ENCODE measurements at regions not wholly inside any gene's neighbourhood (a gene's known extent, or its start where the extent isn't known, plus 50 kb on each side); places are given as distances from the start of the nearest gene placed in this dataset.

DNA sequence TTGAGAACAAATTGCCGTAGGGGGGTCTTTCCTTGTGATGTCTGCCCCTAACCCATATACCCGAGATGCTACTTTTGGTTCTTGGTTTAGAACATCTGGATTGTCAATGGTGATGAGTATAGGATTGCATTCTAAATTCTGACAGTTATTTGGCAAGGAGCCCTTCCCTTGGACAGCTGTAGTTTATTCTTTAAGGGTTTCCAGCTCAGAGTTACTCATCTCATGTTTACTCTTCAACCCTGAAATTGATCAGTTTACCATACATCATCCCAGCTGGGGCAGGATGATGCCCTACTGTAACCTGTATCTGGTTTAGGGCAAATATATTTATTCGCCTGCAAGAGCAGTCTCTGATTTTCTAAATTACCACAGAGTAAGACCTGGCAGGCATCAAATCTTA, 85.7 kb upstream of the XCR1 start:
- DNase-seq: no peak

DNA sequence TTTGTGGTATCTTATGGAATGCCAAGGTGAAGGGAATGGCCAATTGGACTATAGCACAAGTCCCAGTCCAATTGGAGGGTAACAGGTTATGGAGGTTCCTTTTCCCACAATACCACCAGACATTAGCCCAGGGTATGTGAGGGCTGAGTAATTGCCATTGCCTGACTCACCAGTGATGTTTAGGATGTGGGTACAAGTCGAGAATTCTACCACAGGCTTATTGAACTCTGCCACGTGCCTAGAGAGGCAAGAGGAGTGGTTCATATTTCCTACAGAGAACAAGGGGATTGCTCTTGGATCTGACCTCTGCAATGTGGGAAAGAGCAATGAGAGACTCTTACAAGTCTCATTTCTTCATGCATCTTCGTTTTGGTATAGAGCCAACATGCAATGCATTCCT, 85.0 kb upstream of the XCR1 start:
- DNase-seq: no peak

DNA sequence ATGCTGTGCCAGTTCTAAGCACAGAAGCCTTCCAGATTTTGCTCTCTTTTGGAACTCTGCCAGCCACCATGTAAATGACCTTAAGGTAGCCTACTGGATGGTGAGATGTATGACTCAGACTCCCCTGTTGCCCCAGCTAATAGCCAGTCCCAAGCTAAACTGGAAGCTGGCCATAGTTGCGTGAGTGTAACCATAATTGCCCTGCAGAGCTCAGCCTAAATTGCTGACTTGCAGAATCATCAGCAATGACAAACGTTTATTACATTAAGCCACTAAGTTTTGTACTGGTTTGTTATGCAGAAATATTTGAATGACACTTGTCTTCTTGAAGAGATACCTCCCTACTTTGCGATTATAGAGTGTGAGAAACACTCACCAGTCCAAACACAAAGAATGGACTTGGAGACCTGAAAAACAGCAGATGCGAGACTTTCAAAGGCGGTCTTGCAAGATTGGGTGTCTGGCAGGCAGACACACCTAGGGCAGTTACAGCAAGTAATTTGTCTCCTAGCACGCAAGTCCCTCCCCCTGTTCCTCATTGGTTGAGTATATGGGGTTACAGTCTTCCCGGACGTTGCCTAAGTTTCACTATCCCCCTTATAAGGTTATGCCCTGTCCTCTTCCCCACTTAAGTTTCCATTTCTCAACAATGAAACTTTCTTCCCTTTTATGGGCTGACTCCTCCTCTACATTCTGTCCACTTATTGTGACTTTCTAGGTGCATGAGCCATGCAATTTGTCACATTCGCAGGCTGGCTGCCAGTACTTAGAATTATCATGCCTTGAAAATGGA, 83.6 kb upstream of the XCR1 start:
- DNase-seq: no peak

DNA sequence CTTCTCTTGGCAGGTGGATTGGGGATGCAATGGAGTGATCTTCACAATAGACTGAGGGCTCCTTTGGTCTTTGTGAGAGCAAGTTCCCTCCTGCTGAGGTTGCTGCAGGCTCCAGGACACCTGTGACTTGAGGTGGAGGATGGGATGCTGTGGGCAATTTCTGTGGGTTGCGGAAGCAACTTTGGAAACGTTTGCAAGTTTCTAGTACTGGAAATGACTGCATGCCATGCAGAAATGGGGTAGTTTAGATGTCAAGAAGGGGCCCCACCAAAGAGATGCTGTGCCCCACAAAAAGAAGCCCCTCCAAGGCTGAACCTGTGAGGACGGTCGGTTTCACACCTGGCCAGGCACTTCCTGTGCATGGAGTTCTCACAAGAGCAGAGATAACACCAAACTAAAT, 80.4 kb upstream of the XCR1 start:
- no peak for DNase-seq

DNA sequence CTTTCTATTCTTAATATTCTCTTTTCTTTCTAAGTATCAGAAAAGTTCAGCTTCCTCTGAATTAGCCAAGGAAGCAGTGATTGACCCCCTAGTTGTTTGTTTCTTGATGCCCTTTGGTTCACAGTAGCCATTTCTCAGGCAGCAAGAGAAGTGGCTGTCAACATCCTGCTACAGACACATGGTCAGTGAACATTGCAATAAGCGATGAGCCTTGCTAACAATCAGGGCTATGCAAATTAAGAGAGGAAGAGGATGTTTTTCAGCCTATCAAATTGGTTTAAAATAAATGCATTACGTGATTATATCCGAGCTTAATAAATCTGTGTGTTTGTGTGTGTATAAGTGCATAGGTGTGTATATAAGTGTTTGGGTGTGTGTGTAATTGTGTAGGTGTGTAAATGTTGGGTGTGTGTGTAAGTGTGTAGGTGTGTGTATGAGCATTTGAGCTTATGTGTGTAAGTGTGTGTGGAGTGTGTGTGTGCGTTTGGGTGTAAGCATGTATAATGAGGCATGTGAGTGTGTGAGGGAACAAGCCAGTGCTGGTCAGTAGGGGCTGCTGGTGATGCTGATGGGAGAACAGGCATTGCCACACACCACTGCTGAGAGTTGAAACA, 78.1 kb upstream of the XCR1 start:
- no peak for DNase-seq

DNA sequence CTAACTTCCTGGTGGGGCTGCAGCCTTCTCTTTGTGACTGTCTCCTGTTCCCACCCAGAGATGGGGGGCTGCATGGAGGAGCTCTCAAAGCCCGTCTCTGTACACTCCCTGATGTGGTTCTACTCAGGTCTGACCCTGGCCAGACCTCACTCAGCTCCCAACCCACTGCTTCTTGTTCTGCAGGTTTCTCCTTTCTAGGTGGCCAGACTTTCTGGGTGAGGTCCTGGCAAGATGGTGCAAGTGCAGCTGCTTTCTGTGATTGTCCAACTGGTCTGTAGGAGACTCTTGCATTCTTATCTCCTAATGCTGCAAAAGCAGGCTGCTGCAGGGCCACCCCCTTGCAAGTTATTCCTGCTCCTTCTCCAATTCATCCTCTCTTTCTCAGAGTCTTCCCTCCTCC, 77.4 kb upstream of the XCR1 start:
- no peak for DNase-seq

DNA sequence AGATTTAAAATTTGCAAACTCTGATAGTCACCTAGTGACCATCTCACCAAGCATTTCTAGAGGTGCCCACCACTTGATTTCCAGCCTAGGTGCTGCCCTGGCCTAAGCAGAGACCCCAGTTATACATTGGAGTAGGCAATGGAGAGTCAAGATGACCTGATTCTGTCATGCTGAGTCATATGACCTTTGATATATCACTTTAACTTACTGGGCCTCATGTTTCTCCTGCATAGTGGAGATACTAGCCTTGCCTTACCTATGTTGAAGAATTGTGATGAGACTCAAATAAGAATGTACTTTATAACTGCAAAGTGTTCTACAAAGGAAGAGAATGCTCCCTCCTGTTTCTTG, 75.5 kb upstream of the XCR1 start:
- DNase-seq: no peak

DNA sequence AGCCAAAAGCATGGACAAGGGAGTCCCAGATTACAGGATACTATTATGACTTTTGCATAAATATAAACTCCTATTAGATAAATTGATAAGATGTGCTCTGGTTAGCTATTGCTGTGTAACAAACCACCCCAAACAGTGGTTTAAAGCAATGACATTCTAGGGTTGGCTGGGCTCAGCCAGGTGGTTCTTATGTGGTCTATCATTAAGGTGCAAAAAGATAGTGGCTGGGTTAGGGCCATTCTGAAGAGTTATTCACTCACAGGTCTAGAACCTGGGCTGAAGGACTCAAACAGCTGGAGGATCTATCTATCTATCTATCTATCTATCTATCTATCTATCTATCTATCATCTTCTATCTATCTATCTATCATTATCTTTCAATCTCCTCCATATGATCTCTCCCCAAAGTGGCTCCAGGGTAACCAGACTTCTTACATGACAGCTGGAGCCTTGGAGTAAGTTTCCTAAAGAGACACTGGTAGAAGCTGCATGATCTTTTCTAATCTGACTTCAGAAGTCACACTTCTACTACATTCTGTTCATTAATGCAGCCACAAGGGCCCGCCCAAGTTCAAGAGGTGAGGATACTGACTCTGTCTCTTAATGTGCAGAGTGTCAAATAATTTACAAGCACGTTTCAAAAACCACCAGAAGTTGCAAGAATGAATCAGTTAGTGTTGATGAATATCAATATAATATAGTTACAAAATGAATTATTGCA, 74.9 kb upstream of the XCR1 start:
- DNase-seq: no peak

DNA sequence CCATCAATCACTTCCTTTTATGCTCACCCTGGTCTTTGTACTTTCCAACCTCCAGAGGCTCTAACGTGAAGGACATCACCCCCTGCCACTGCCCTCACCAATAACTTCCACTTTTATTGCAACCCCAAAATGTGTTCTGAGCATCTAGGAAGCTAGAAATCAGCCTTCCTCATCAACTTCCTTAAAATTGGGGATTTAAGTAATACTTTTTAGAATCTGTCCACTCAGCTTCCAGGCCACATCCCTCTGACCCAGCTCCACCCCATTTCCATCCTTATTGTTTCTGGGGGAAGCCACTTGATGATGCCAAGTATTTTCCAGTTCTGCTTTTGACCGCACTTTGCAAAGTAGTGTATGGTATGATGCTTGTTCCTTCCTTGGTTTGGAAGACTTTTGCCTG, 73.5 kb upstream of the XCR1 start:
- no peak for DNase-seq

DNA sequence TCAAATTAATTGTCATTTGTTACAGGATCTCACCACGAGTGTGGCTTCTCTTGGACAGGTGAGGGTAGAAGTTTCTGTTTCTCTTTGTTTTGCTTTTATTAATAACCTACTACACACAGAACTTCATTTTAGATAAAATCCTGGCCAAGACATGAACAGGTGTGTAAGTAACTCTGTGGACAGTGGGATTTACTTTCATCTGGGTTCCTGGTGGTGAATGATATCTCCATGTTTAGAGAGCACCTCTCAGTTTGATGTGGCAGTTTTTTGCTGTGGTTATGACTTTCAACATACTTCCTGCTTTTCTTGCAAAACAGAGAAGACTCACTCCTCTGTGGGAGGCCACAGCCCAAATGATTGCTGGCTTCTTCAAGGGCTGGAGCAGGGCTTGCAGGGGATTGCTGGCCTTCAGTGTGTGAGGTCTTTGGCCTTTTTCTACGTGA, 71.1 kb upstream of the XCR1 start:
- peak; percentile 14 for DNase-seq

DNA sequence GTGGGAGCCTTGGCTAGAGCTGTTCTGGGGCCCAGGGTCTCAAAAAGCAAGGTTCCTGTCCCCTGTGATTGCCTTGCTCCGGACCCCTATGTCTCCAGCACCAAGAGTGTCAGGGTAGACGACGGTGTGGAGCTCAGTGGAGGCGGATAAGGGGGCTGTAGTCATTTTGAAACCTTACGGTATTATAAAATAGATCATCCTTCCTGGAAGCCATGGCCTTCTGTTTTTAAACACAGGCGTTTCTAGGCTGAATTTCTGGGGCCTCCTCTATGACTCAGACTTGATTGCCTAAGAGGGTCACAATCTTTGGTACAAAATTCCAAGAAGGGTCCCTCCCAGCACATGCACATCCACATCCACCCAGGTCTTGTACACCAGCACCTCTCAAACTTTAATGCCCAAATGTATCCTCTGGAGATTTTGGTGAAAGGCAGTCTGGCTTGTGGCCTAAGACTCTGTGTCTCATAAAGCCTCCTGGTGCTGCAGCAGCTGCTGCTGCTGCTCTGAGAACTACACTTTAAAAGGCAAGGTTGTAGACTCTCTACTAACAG, 70.5 kb upstream of the XCR1 start:
- DNase-seq: peak; percentile 34

DNA sequence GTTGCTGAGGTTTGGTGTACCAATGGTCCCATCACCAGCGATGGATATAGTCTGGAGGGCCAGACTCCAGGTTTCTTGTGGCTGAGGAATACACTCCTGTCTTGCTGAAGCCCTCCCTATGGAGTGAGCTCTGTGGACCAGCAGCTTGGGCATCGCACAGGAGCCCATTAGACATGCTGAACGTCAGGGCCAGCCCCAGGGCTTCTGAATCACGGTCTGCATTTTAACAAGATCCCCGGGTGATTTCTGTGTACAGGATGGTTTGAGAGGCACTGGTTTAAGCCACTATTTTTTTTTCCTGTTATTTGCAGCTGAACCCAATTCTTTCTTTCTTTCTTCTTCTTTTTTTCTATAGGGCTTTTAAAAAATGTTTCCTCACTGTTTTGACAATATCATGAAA, 69.5 kb upstream of the XCR1 start:
- DNase-seq: no peak

DNA sequence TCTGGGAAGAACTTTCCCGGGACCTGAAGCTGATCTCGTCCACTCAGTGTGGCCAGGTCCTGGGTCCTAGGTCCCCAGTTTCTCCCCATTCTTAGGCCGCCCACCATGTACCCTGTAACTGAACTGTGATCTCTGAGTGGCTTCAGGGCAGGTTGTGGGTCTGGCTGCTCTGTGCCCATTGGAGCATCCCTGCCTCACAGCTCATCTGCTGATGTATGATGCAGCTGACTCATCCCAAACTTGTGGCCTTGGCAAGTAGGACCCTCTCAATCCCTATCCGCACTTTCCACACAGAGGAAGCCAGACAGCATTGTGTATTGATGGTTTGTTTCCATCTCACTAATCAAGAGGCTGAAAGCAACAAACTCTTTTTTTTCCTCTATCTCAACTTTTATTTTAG, 69.1 kb upstream of the XCR1 start:
- no peak for DNase-seq

DNA sequence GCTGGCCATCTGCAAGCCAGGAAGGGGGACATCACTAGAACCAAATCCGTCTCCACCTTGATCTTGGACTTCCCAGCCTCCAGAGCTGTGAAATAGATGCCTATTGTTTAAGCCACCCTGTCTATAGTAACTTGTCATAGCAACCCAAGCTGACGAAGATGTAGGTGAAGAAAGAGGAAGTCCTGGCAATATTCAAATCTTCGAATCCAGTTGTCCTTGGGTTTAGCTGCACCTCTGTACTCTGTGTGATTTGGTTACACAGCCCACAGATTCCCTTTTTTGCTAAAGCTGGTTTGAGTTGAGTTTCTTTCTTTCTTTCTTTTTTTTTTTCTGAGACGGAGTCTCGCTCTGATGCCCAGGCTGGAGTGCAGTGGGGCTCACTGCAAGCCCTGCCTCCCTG, 68.0 kb upstream of the XCR1 start:
- DNase-seq: no peak

DNA sequence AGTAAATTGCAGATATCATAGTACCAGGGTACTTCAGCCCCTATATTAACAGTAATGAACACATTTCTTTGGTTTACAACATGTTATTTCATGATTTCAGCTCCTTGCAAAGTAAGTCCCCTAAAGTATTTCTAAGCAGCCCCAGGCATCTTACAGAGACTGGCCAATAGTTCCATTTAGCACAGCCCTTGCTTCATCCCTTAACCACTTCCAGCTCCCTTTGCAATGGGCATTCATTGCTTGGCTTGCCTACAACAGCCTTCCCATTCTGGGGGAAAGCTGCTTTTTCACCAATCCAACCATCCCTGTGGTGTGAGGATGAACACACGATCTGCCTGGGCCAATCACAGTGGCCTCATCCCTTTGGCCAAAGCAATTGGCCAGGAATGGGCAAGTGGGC, 67.2 kb upstream of the XCR1 start:
- DNase-seq: no peak

DNA sequence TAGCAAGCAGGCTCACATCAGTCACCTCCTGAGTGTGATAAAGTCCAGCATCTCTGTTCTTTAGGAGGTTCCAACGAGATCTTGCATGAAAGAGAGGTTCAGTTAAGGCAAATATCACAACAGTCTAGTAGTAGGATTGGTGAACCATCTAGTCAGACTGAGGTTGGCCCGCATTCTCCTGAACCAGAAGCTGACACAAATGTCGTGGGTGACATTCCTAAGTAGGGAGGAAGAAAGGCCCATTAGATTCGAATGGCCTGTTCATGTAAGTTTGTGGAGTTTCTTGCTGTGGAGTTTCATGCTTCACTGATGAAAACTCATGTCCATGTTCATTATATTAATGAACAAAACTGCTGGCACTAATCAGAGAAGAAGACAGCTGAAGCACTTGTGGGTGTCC, 66.7 kb upstream of the XCR1 start:
- no peak for DNase-seq

DNA sequence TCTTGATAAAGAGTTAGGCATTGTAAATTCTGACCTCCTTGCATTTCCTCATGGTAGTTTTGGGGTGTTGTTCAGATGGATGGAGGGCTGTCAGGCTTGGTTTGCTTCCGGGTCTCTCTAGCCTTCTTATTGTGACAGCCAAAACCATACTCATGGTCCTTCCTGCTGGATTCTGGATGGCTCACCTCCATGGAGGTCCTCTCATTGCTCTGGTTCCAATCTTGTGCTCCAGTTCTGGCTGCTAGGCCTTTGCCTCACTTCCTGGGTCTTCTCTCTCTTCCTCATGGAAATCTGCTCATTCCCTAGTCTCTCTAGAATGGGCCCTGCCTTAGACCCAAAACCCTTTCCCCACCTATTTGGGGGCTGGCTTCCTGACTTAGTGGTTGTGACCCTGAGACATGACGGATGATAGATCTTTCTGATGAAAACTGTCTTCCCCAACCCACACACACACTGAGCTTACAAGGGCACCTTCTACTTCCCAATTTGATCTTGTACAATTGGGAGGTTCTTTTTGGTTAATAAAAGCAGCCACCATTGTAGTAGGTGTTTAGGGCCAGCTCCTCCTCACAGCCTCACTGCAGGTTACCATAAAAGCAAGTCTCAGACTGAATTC, 66.2 kb upstream of the XCR1 start:
- no peak for DNase-seq

DNA sequence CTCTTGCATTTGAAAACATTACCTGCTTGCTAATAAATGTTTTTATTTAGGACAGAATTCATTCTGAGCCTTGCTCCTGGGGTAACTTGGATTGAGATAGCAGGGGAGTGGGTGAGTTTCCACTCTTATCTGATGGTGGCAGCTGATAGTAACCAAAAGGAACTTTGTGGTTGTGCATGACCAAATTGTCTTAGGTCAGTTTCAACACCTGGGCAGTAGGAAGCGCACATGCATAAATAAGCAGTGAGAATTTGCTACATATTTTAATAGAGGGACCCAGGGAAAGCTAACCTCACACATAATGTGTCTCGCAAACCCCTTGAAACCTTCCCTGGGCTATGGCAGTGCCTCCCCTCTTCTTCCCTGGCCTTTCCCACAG, 65.4 kb upstream of the XCR1 start:
- DNase-seq: no peak

DNA sequence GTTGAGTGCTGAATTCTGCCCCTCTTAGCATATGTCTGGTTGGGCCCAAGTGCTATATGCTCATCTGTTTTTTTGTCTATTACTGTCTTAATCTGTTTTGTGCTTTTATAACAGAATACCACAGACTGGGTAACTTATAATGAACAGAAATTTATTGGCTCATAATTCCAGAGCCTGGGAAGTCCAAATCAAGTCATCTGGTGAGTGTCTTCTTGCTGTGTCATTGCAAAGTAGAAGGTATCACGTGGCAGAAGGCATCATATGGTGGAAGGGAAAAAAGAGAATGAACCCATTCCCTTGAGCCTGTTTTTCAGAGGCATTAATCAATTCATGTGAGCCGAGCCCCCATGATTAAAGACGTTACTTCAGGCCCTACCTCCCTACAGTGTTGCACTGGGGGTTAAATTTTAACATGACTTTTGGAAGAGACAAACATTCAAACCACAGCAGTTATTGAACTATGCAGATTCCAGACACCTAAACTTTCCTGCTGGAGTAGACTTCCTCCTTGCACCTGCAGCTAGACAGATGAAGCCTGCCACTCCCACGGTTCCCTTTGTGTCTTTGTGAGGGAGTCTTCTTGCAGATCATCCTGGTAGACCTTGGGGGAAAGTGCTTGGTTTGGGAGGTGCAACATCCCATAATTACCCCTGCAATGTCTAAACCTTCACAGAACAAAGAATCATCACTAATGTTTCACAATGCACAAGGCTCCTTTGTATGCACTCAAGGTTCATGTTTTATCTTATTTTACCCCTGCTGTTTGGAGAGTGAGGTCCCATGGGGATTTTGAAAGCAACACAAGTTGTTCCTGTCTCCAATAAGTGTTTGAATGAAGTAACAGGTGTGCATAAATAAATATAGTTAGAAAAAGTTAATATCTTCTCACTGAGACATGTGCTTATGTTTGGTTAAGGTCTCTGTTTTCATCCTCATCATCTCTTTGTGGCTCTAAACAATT, 64.7 kb upstream of the XCR1 start:
- DNase-seq: no peak

DNA sequence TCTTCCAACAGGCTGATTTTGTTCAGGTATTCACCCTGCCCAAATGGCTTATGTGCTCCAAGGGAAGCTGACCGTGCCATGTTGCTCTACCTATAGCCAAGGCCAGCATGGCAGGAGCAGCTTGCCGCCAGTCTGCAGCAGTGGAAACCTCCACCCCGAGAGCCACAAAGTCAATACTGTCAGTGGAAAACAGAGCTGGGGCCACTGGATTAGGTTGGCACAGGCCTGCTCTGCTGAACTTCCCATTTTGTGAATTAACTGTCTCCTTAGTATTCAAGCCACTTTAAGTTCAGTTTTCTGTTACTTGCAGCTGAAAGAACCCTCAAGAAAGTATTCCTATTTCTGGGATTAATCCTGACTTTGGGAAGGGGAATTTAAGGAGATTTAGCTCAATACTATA, 63.8 kb upstream of the XCR1 start:
- DNase-seq: no peak

DNA sequence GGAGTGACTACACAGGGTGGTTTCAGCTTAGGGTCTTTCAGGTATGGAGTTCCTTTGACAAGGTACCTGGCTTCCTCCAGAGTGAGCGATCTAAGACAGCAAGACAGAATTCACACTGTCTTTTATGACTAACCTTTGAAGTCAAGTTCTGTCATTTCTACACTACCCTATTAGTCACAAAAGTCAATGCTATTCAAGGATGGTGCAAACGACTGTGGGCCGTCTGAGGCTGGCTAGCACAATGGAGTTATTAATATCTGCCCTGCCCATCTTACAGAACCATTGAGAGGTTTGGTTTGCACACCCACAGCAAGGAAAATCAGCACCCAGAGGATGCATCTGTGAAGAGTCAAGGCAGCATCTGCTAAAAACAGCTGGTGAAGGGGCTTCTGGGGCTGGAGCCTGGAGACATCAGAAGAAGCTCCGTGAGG, 62.9 kb upstream of the XCR1 start:
- no peak for DNase-seq

DNA sequence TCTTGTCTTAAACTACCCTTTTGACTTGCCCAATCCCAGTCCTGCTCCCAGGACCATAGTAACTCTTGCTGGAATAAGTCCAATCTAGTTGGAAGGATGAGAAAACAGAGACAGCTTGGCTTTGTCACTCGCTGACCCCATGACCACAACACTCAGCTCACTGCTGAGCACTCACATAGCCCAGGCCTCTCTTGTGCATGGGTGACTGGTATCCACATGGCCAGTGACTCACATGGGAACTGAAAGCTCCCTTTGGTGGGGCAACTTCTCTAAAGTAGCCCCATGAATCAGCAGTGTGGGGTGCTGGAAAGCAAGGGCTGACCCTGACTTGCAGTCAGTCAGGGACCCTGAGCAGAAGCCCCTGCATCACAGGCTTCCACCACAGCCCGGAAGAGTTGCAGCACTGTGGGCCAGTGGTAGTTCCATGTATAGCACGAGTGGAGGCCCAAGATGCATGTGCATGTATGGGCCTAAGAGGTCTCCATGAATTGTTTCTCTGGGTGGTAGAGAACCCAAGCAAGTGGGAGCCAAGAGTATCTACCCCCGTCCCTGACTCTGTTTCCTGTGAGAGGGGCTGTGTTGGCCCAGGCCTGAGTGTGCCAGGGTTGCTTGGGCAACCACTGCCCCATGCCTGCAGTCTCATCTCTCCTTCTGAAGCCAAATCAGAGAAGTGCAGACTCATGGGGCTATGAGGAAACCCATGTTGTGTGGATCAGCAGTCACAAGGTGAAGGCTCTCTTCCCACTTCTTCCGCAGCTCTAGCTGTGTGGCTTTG, 62.1 kb upstream of the XCR1 start:
- DNase-seq: no peak

Measured in stimulated activated CD4-positive, alpha-beta T cell treated with anti-CD3 and anti-CD28 coated beads, Interleukin-4, amount 100 ng/mL, for 1 hour (primary cell).